ENCODE measurements at regions not wholly inside any gene's neighbourhood (a gene's known extent, or its start where the extent isn't known, plus 50 kb on each side); places are given as distances from the start of the nearest gene placed in this dataset.
"Not testable (repeated sequence)": the region's sequence is repeated elsewhere in the genome, so short reads cannot be mapped to it uniquely, and the experiment has no call there.

DNA sequence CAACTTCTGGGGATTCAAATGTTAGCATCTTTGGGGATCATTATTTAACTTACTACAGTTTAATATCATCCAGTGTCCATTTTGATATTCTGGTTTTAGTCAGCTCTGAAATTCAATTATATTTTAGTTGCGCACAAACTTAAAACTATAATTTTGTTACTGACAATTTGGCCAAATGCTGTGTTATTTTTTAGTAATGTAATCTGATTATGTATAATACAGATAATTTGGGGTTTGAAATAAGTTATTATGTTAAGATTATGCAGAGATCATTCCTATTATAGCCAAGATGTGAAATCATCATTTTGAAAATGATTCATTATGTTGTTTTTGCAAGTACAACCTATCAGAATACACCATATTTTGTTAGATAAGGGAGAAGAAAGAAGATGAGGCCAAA is 706.1 kb downstream of the ROBO2 start:
- TF ChIP-seq, protein P1, sequence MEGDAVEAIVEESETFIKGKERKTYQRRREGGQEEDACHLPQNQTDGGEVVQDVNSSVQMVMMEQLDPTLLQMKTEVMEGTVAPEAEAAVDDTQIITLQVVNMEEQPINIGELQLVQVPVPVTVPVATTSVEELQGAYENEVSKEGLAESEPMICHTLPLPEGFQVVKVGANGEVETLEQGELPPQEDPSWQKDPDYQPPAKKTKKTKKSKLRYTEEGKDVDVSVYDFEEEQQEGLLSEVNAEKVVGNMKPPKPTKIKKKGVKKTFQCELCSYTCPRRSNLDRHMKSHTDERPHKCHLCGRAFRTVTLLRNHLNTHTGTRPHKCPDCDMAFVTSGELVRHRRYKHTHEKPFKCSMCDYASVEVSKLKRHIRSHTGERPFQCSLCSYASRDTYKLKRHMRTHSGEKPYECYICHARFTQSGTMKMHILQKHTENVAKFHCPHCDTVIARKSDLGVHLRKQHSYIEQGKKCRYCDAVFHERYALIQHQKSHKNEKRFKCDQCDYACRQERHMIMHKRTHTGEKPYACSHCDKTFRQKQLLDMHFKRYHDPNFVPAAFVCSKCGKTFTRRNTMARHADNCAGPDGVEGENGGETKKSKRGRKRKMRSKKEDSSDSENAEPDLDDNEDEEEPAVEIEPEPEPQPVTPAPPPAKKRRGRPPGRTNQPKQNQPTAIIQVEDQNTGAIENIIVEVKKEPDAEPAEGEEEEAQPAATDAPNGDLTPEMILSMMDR (IDR thresholded peaks at IDR 0.05): no peak
- no peak for TF ChIP-seq POLR2A (IDR thresholded peaks at IDR 0.05)
- no peaks in the 10 kb centered on the region for H3K36me3 ChIP-seq
- H3K4me1 ChIP-seq: no peaks in the 10 kb centered on the region
- H3K9me3 ChIP-seq: no peaks in the 10 kb centered on the region
- no peak overlapping the region for H3K27ac ChIP-seq
- WGBS, 2 donors: 86 to 97% methylated on average over 1 of the region's 1 CpG
- H3K27me3 ChIP-seq: no peaks in the 10 kb centered on the region
- intact Hi-C loops (cut with DNase I): no loop called here
- no peak overlapping the region for H3K4me3 ChIP-seq
- DNase-seq: no peak

DNA sequence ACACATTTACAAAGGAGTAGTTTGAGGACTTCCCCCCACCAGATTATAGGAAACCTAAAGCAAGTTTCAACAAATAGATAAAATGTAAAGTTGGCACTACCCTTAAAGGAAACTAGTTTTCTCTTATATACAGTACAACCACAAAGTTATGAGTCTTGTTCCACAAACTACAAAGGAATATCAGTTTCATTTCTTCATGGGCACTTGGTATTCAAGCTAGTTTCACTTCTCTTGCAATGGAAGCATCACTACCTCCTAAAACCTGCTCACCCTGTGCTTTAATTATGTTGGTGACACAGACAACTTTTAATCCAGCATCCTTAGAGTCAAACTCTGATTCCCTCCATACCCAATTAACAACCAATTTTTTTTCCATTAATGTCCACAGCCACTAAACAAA is 707.0 kb downstream of the ROBO2 start:
- TF ChIP-seq POLR2A (IDR thresholded peaks at IDR 0.05): no peak
- TF ChIP-seq, protein P1 (IDR thresholded peaks at IDR 0.05): no peak
- Histone ChIP-seq H3K27ac (no peak overlapping the region), H3K27me3 (no peaks in the 10 kb centered on the region)

DNA sequence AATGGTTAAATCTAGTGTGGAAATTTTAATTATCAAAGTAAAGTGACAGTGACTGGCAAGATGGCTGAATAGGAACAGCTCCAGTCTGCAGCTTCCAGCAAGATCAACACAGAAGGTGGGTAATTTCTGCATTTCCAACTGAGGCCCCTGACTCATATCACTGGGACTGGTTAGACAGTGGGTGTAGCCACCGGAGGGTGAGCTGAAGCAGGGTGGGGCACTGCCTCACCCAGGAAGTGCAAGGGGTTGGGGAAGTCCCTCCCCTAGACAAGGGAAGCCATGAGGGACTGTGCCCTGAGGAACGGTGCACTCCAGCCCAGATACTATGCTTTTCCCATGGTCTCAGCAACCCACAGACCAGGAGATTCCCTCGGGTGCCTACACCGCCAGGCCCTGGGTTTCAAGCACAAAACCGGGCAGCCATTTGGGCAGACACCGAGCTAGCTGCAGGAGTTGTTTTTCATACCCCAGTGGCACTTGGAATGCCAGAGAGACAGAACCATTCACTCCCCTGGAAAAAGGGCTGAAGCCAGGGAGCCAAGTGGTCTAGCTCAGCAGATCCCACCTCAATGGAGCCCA is 716.6 kb downstream of the ROBO2 start:
- H3K4me3 ChIP-seq; H3K4me1 ChIP-seq; H3K27me3 ChIP-seq; intact Hi-C loops (cut with DNase I); DNase-seq; H3K36me3 ChIP-seq; H3K27ac ChIP-seq: not testable (repeated sequence)
- WGBS, 2 donors: 0 to 61% methylated on average over 1 to 2 of the region's 6 CpGs
- peaks cover 0 to 16% (median 3%) of the 10 kb centered on the region in 3 donors for H3K9me3 ChIP-seq

More for the DNA sequence above, 707.0 kb downstream of the ROBO2 start:
- intact Hi-C loops (cut with DNase I): no loop called here
- Histone ChIP-seq H3K4me3 (no peak overlapping the region), H3K36me3 (no peaks in the 10 kb centered on the region), H3K9me3 (no peaks in the 10 kb centered on the region), H3K4me1 (no peaks in the 10 kb centered on the region)
- DNase-seq: no peak

DNA sequence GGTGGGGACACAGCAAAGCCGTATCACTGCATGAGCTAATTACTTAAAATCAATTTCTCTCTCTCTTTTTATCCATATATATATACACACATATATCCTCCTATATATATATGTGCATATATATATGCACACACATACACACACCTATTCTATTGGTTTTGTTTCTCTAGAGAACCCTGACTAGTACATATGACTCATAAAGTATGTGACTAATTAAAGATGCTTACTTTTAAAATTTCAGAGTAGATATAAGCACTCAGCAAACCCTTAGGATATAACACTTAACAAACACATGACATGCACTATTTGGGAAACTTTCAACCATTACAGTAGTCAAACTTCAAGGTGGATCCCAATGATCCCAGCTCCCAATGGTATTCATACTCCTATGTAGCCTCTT is 732.6 kb downstream of the ROBO2 start:
- H3K4me3 ChIP-seq: no peak overlapping the region
- WGBS, 2 donors: 81% methylated on average over 1 of the region's 1 CpG
- TF ChIP-seq POLR2A (IDR thresholded peaks at IDR 0.05): no peak
- TF ChIP-seq, protein P1 (IDR thresholded peaks at IDR 0.05): no peak
- no peaks in the 10 kb centered on the region for H3K27me3 ChIP-seq
- no peaks in the 10 kb centered on the region for H3K9me3 ChIP-seq
- H3K36me3 ChIP-seq: no peaks in the 10 kb centered on the region
- H3K27ac ChIP-seq: no peak overlapping the region
- DNase-seq: no peak
- intact Hi-C loops (cut with DNase I): no loop called here
- H3K4me1 ChIP-seq: no peaks in the 10 kb centered on the region

DNA sequence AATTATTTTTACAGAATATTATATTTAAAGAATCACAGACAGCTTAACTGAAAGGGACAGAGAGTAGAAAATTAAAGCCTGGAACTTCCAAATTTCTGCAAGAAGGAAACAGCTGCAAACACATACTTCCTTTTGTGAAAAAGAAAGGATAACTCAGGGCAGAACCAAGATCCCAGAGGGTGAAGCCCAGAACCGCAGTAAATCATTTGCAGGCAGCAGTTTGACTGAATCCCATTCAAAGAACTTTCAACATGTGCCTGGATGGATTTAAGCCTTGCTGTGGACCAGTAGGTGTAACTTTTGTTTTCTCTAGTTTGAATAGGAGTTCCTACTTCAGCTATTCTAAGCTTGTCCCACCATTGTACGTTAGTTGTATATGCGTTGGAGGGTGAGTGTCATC is 733.2 kb downstream of the ROBO2 start:
- no peak overlapping the region for H3K27ac ChIP-seq
- H3K4me3 ChIP-seq: no peak overlapping the region
- intact Hi-C loops (cut with DNase I): no loop called here
- no peaks in the 10 kb centered on the region for H3K27me3 ChIP-seq
- H3K36me3 ChIP-seq: no peaks in the 10 kb centered on the region
- TF ChIP-seq, protein P1 (IDR thresholded peaks at IDR 0.05): no peak
- no peak for TF ChIP-seq POLR2A (IDR thresholded peaks at IDR 0.05)
- no peaks in the 10 kb centered on the region for H3K9me3 ChIP-seq
- DNase-seq: no peak
- no peaks in the 10 kb centered on the region for H3K4me1 ChIP-seq
- 77 to 78% methylated on average over 3 of the region's 3 CpGs for WGBS, 2 donors

Data from esophagus squamous epithelium (tissue), 5 donors.